ENCODE measurements at regions not wholly inside any gene's neighbourhood (a gene's known extent, or its start where the extent isn't known, plus 50 kb on each side); places are given as distances from the start of the nearest gene placed in this dataset.
"Not testable (repeated sequence)": the region's sequence is repeated elsewhere in the genome, so short reads cannot be mapped to it uniquely, and the experiment has no call there.

GRCh38 chr1:9459816-9460407, 79.4 kb upstream of the SLC25A33 start:
- ATAC-seq (ENCODE audit: low read depth) (no peak), DNase-seq (ENCODE audit: low spot score) (no peak)
- H3K4me3 ChIP-seq (ENCODE audit: severe bottlenecking), result no peak overlapping the region
- no peak overlapping the region for H3K27ac ChIP-seq (ENCODE audit: poor library complexity, severe bottlenecking)
- H3K4me1 ChIP-seq (ENCODE audit: insufficient read depth, poor library complexity, severe bottlenecking), result no peaks in the 10 kb centered on the region
- TF ChIP-seq CTCF (IDR thresholded peaks at IDR 0.05; ENCODE audit: poor library complexity, severe bottlenecking), result no peak
- no peaks in the 10 kb centered on the region for H3K9me3 ChIP-seq (ENCODE audit: severe bottlenecking)
- no peaks in the 10 kb centered on the region for H3K27me3 ChIP-seq (ENCODE audit: insufficient read depth, poor library complexity, severe bottlenecking)
- H3K36me3 ChIP-seq (ENCODE audit: low read depth), result no peaks in the 10 kb centered on the region

- no peak overlapping the region for H3K27ac ChIP-seq (ENCODE audit: poor library complexity, severe bottlenecking)
- H3K9me3 ChIP-seq (ENCODE audit: severe bottlenecking), result no peaks in the 10 kb centered on the region
- no peak overlapping the region for H3K4me3 ChIP-seq (ENCODE audit: severe bottlenecking)
- TF ChIP-seq CTCF (IDR thresholded peaks at IDR 0.05; ENCODE audit: poor library complexity, severe bottlenecking), result no peak
- DNase-seq (ENCODE audit: low spot score) (no peak), ATAC-seq (ENCODE audit: low read depth) (no peak)
- no peaks in the 10 kb centered on the region for H3K27me3 ChIP-seq (ENCODE audit: insufficient read depth, poor library complexity, severe bottlenecking)
- H3K4me1 ChIP-seq (ENCODE audit: insufficient read depth, poor library complexity, severe bottlenecking), result no peaks in the 10 kb centered on the region
- H3K36me3 ChIP-seq (ENCODE audit: low read depth), result no peaks in the 10 kb centered on the region
Observed at GRCh38 chr1:9465640-9466039, 73.6 kb upstream of the SLC25A33 start.

- no peak for ATAC-seq (ENCODE audit: low read depth)
Observed at GRCh38 chr1:9466780-9467758, 72.2 kb upstream of the SLC25A33 start.

GRCh38 chr1:9469882-9470281, 69.4 kb upstream of the SLC25A33 start:
- ATAC-seq (ENCODE audit: low read depth); H3K9me3 ChIP-seq (ENCODE audit: severe bottlenecking); H3K4me3 ChIP-seq (ENCODE audit: severe bottlenecking); H3K4me1 ChIP-seq (ENCODE audit: insufficient read depth, poor library complexity, severe bottlenecking); DNase-seq (ENCODE audit: low spot score); H3K36me3 ChIP-seq (ENCODE audit: low read depth); H3K27me3 ChIP-seq (ENCODE audit: insufficient read depth, poor library complexity, severe bottlenecking); H3K27ac ChIP-seq (ENCODE audit: poor library complexity, severe bottlenecking): not testable (repeated sequence)

More at GRCh38 chr1:9466780-9467758, 72.2 kb upstream of the SLC25A33 start:
- Histone ChIP-seq H3K4me1 (ENCODE audit: insufficient read depth, poor library complexity, severe bottlenecking) (no peaks in the 10 kb centered on the region), H3K9me3 (ENCODE audit: severe bottlenecking) (no peaks in the 10 kb centered on the region), H3K4me3 (ENCODE audit: severe bottlenecking) (no peak overlapping the region), H3K27ac (ENCODE audit: poor library complexity, severe bottlenecking) (no peak overlapping the region), H3K36me3 (ENCODE audit: low read depth) (no peaks in the 10 kb centered on the region), H3K27me3 (ENCODE audit: insufficient read depth, poor library complexity, severe bottlenecking) (no peaks in the 10 kb centered on the region)
- TF ChIP-seq CTCF (IDR thresholded peaks at IDR 0.05; ENCODE audit: poor library complexity, severe bottlenecking), result no peak
- no peak for DNase-seq (ENCODE audit: low spot score)

GRCh38 chr1:9471679-9472078, 67.6 kb upstream of the SLC25A33 start:
- H3K36me3 ChIP-seq (ENCODE audit: low read depth), result no peaks in the 10 kb centered on the region
- H3K27me3 ChIP-seq (ENCODE audit: insufficient read depth, poor library complexity, severe bottlenecking), result no peaks in the 10 kb centered on the region
- no peak overlapping the region for H3K4me3 ChIP-seq (ENCODE audit: severe bottlenecking)
- ATAC-seq (ENCODE audit: low read depth) (no peak), DNase-seq (ENCODE audit: low spot score) (no peak)
- H3K9me3 ChIP-seq (ENCODE audit: severe bottlenecking), result no peaks in the 10 kb centered on the region
- TF ChIP-seq CTCF (IDR thresholded peaks at IDR 0.05; ENCODE audit: poor library complexity, severe bottlenecking), result no peak
- H3K27ac ChIP-seq (ENCODE audit: poor library complexity, severe bottlenecking), result no peak overlapping the region
- H3K4me1 ChIP-seq (ENCODE audit: insufficient read depth, poor library complexity, severe bottlenecking), result no peaks in the 10 kb centered on the region
